WTC11 (cell line): ENCODE measurements at regions not wholly inside any gene's neighbourhood (a gene's known extent, or its start where the extent isn't known, plus 50 kb on each side); places are given as distances from the start of the nearest gene placed in this dataset.

Experiments used
- ATF3 ChIP-seq: sonication (generic); formaldehyde crosslinking; conservative IDR thresholded peaks from 2 replicates; pipeline ENCODE4 v1.8.1; 2022; ENCODE audit warnings: mild to moderate bottlenecking, missing genetic modification reagents
- CBFB ChIP-seq: sonication (generic); formaldehyde crosslinking; IDR thresholded peaks from 2 replicates; pipeline ENCODE4 v1.8.1; 2022; ENCODE audit warnings: mild to moderate bottlenecking, low read depth, missing genetic modification reagents
- CREB1 ChIP-seq: sonication (generic); formaldehyde crosslinking; IDR thresholded peaks from 2 replicates; pipeline ENCODE4 v1.8.0; 2023; ENCODE audit warnings: mild to moderate bottlenecking, missing genetic modification reagents
- CREM ChIP-seq: sonication (generic); formaldehyde crosslinking; IDR thresholded peaks from 2 replicates; pipeline ENCODE4 v1.8.1; 2022; ENCODE audit warnings: mild to moderate bottlenecking, missing genetic modification reagents, moderate library complexity
- CTCF ChIP-seq: fragments of 200-600 bp; IDR thresholded peaks from 2 replicates; pipeline ENCODE4 v1.8.0; 2022; ENCODE audit warnings: antibody characterized with exemption
- PRRX2 ChIP-seq: fragments of 250-450 bp; sonication (Bioruptor Pico); IDR thresholded peaks from 2 replicates; pipeline ENCODE4 v1.8.0; 2021; ENCODE audit warnings: mild to moderate bottlenecking
- ZNF317 ChIP-seq: sonication (generic); formaldehyde crosslinking; IDR thresholded peaks from 2 replicates; pipeline ENCODE4 v1.8.1; 2023; ENCODE audit warnings: low read depth, mild to moderate bottlenecking, moderate library complexity, missing genetic modification reagents, borderline replicate concordance
- ZNF512 ChIP-seq: sonication (generic); formaldehyde crosslinking; IDR thresholded peaks from 2 replicates; pipeline ENCODE4 v1.8.1; 2022; ENCODE audit warnings: missing genetic modification reagents, borderline replicate concordance
- ZNF671 ChIP-seq: fragments of 250-450 bp; sonication (Bioruptor Pico); IDR thresholded peaks from 2 replicates; pipeline ENCODE4 v1.8.0; 2021; ENCODE audit warnings: mild to moderate bottlenecking
- TF ChIP-seq, protein P1 (sequence below): sonication (generic); formaldehyde crosslinking; IDR thresholded peaks from 2 replicates; pipeline ENCODE4 v1.8.1; 2023; ENCODE audit warnings: mild to moderate bottlenecking, missing genetic modification reagents

DNA sequence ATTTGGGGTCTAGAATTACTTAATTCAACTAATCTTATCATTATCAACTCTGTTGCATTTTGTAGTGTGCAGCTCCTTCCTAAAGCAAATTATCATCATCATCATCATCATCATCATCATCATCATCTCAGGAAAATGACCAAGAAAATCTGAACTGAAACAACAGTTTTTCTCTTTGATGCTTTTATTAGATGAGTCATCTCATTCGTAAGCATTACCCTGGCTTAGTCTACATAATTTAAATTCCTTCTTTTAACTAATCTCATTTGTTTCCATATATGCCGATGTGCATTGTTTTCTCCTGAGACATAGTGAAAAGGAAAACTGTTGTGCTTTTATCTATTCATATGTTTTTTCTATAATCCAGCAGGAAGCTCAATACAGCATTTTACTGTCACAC, 173.0 kb upstream of the PDE4D start:
- TF ChIP-seq CTCF (no peak), CREM (no peak), ATF3 (no peak), ZNF671 (CRISPR knock-in tag) (no peak), ZNF317 (CRISPR knock-in tag) (no peak), CBFB (CRISPR knock-in tag) (no peak), ZNF512 (no peak), CREB1 (CRISPR knock-in tag) (no peak), PRRX2 (CRISPR knock-in tag) (no peak)
- TF ChIP-seq, protein P1, sequence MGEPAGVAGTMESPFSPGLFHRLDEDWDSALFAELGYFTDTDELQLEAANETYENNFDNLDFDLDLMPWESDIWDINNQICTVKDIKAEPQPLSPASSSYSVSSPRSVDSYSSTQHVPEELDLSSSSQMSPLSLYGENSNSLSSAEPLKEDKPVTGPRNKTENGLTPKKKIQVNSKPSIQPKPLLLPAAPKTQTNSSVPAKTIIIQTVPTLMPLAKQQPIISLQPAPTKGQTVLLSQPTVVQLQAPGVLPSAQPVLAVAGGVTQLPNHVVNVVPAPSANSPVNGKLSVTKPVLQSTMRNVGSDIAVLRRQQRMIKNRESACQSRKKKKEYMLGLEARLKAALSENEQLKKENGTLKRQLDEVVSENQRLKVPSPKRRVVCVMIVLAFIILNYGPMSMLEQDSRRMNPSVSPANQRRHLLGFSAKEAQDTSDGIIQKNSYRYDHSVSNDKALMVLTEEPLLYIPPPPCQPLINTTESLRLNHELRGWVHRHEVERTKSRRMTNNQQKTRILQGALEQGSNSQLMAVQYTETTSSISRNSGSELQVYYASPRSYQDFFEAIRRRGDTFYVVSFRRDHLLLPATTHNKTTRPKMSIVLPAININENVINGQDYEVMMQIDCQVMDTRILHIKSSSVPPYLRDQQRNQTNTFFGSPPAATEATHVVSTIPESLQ, result no peak
